GM12873 (cell line): ENCODE measurements at regions not wholly inside any gene's neighbourhood (a gene's known extent, or its start where the extent isn't known, plus 50 kb on each side); places are given as distances from the start of the nearest gene placed in this dataset.

Experiments used
- TF ChIP-seq, protein P1 (sequence below): IDR thresholded peaks from 2 replicates; pipeline ENCODE4 v1.5.1; 2012; ENCODE audit warnings: low read depth, mild to moderate bottlenecking, moderate library complexity, low read length, control low read depth; ENCODE audit not compliant: insufficient read depth; ENCODE audit errors: missing control alignments

DNA sequence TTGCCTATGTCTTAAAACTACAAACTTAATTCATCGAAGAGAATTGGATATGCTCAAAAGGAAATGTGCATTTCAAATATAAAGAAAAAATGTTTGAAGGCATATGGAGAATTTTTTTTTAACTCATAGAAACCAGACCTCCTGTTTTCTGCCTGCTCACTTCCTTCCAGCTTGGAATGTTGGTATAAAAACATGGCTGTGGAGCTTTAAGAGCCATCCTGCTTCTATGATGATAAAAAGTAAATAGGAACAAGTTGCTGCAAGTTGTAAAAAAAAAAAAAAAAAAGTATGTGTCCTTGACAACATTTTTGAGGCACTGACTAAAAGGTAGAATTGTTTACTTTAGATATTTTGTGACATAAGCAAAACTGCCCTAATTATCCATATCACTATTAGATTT lies 1230.7 kb downstream of the PCDH9 start:
- TF ChIP-seq, protein P1, sequence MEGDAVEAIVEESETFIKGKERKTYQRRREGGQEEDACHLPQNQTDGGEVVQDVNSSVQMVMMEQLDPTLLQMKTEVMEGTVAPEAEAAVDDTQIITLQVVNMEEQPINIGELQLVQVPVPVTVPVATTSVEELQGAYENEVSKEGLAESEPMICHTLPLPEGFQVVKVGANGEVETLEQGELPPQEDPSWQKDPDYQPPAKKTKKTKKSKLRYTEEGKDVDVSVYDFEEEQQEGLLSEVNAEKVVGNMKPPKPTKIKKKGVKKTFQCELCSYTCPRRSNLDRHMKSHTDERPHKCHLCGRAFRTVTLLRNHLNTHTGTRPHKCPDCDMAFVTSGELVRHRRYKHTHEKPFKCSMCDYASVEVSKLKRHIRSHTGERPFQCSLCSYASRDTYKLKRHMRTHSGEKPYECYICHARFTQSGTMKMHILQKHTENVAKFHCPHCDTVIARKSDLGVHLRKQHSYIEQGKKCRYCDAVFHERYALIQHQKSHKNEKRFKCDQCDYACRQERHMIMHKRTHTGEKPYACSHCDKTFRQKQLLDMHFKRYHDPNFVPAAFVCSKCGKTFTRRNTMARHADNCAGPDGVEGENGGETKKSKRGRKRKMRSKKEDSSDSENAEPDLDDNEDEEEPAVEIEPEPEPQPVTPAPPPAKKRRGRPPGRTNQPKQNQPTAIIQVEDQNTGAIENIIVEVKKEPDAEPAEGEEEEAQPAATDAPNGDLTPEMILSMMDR: no peak

- TF ChIP-seq, protein P1: no peak
These were observed 1239.5 kb downstream of the PCDH9 start for GRCh38 chr13:65990684-65991083.

DNA sequence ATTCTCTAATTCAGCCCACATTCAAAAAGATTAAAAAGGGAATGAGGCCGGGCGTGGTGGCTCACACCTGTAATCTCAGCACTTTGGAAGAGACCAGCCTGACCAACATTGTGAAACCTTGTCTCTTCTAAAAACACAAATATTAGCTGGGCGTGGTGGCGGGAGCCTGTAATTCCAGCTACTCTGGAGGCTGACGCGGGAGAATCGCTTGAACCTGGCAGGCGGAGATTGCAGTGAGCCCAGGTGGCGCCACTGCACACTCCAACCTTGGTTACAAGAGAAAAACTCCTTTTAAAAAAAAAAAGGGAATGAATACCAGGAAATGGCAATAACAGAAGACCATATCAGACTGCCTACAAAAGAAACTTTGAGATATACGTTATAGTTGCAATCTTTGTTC lies 1244.5 kb downstream of the PCDH9 start:
- TF ChIP-seq, protein P1: no peak

- TF ChIP-seq, protein P1: no peak
These were observed 1252.6 kb downstream of the PCDH9 start for GRCh38 chr13:65977525-65977924.

- TF ChIP-seq, protein P1: no peak
These were observed 1258.6 kb downstream of the PCDH9 start for GRCh38 chr13:65971541-65971940.

DNA sequence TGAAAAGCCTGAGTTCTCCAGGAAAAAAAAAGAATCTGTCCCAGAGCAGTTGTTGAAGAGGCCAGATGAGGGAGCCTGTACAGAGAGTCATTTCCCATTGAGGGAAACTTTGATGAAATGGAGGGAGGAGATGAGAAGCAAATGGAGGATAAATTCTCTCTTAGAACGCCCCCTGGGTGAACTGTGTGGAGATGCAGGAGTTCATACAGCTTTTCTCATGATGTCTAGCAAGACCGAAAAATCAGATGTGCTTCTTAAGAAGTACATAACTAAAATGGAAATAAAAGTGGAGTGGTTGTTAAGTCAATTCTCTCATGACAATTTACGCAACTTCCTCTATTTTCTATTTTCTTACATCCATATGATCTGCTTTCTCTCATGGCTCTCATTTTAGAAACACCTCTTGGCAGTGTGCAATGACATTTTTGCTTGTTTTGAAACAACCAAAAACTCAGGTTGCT lies 1263.1 kb downstream of the PCDH9 start:
- TF ChIP-seq, protein P1: no peak

DNA sequence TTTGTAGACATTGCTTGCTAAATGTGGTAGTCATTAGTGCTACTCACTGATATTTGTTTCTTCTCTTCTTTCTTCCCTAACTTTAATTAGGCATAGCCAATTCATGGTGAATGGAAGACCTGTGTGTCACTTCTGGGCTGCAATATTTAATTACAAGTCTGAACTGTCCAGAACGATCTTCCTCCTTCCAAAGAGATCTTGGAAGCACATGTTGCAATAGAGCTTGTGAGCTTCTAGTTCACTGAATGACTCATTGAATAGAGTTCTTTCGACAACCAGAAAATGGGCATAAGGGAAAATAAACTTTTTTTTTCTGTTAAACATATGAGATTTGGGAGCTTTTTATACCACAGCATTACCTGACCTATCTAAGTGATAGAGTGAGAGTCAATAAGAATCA lies 1264.6 kb downstream of the PCDH9 start:
- TF ChIP-seq, protein P1: no peak
